ENCODE measurements at regions not wholly inside any gene's neighbourhood (a gene's known extent, or its start where the extent isn't known, plus 50 kb on each side); places are given as distances from the start of the nearest gene placed in this dataset.
"Not testable (repeated sequence)": the region's sequence is repeated elsewhere in the genome, so short reads cannot be mapped to it uniquely, and the experiment has no call there.

- TF ChIP-seq CTCF (IDR thresholded peaks at IDR 0.05; ENCODE audit: control extremely low read depth, extremely low read depth, low read depth, missing control alignments): no peak
- POLR2A ChIA-PET: no interaction called here
- CTCF ChIA-PET: interaction anchor here (1.0 kb wide), 1 partner anchor 19 kb away, joined by 3 read pairs; no protein-coding TSS in a partner anchor
- DNase-seq (ENCODE audit: extremely low spot score): no peak
Observed at GRCh38 chr4:28827866-28828265, 1892.3 kb upstream of the PCDH7 start.

- POLR2A ChIA-PET: no interaction called here
- CTCF ChIA-PET: no interaction called here
- no peak for TF ChIP-seq CTCF (IDR thresholded peaks at IDR 0.05; ENCODE audit: control extremely low read depth, extremely low read depth, low read depth, missing control alignments)
- DNase-seq (ENCODE audit: extremely low spot score): no peak
Observed at GRCh38 chr4:28831867-28832266, 1888.3 kb upstream of the PCDH7 start.

GRCh38 chr4:28832444-28832843 is 1887.7 kb upstream of the PCDH7 start:
- POLR2A ChIA-PET: no interaction called here
- TF ChIP-seq CTCF (IDR thresholded peaks at IDR 0.05; ENCODE audit: control extremely low read depth, extremely low read depth, low read depth, missing control alignments): no peak
- no peak for DNase-seq (ENCODE audit: extremely low spot score)
- CTCF ChIA-PET: no interaction called here

GRCh38 chr4:28834120-28834519 is 1886.0 kb upstream of the PCDH7 start:
- CTCF ChIA-PET: no interaction called here
- DNase-seq (ENCODE audit: extremely low spot score): no peak
- TF ChIP-seq CTCF (IDR thresholded peaks at IDR 0.05; ENCODE audit: control extremely low read depth, extremely low read depth, low read depth, missing control alignments): no peak
- POLR2A ChIA-PET: no interaction called here

GRCh38 chr4:28835501-28835900 is 1884.7 kb upstream of the PCDH7 start:
- CTCF ChIA-PET: no interaction called here
- POLR2A ChIA-PET: no interaction called here
- no peak for DNase-seq (ENCODE audit: extremely low spot score)
- no peak for TF ChIP-seq CTCF (IDR thresholded peaks at IDR 0.05; ENCODE audit: control extremely low read depth, extremely low read depth, low read depth, missing control alignments)

- no peak for DNase-seq (ENCODE audit: extremely low spot score)
- no peak for TF ChIP-seq CTCF (IDR thresholded peaks at IDR 0.05; ENCODE audit: control extremely low read depth, extremely low read depth, low read depth, missing control alignments)
- CTCF ChIA-PET: no interaction called here
- POLR2A ChIA-PET: no interaction called here
Observed at GRCh38 chr4:28842271-28842670, 1877.9 kb upstream of the PCDH7 start.

GRCh38 chr4:28845158-28845557 is 1875.0 kb upstream of the PCDH7 start:
- CTCF ChIA-PET: no interaction called here
- POLR2A ChIA-PET: no interaction called here
- no peak for DNase-seq (ENCODE audit: extremely low spot score)
- no peak for TF ChIP-seq CTCF (IDR thresholded peaks at IDR 0.05; ENCODE audit: control extremely low read depth, extremely low read depth, low read depth, missing control alignments)

- DNase-seq (ENCODE audit: extremely low spot score); CTCF ChIA-PET; POLR2A ChIA-PET: not testable (repeated sequence)
Observed at GRCh38 chr4:28857028-28857427, 1863.1 kb upstream of the PCDH7 start.
